Heart left ventricle (tissue), 13 donors: ENCODE measurements at regions not wholly inside any gene's neighbourhood (a gene's known extent, or its start where the extent isn't known, plus 50 kb on each side); places are given as distances from the start of the nearest gene placed in this dataset.

ENCODE experiments used
- POLR2A ChIP-seq, 2 donors: fragments of 450-650 bp; IDR thresholded peaks; one replicate each; pipeline ENCODE4 v1.6.1; 2017; ENCODE audit warnings: antibody characterized with exemption in 2 of 2, mild to moderate bottlenecking in 2 of 2, moderate library complexity in 2 of 2
- TF ChIP-seq, protein P1 (sequence below), 12 donors: fragments of 200-600 bp; sonication (generic) in 4 of 12; IDR thresholded peaks; one replicate each; pipeline versions ENCODE4 v1.5.0 to v1.8.0; 2018 to 2022; ENCODE audit warnings: antibody characterized with exemption in 12 of 12, mild to moderate bottlenecking in 5 of 12
- donor health status: ischemic (EF 13 %, LVEDD 7.1; RV severe dilation, severe dysfunction).
- donor health status: DM: no; HTN: yes; CAD: no.
- donor health status: DM: no; HTN: no; CAD: no.
- donor health status: ischemic (EF 25% LVEDD 6.9; RV normal size, moderate dysfunction).
- donor health status: ischemic (EF 25% LVEDD 5.7; RV mildly dilated, moderate dysfunction).
- donor health status: ischemic (EF 35%, LVEDD 5.7; RV mildly dilated, moderate dysfunction).
- donor health status: nonischemic (EF 11% LVEDD 7.7; RV severe dilation, severe dysfunction).
- donor health status: DM: yes; HTN: yes; CAD: no.
- donor health status: PGD.
- donor health status: ischemic (EF 29% LVEDD 5.4; RV normal size, mild dysfunction).
- donor health status: nonischemic (EF 23%, LVEDD 6.1; RV moderate dilation, normal function).

- no peak for TF ChIP-seq POLR2A (IDR thresholded peaks at IDR 0.05)
- TF ChIP-seq, protein P1, sequence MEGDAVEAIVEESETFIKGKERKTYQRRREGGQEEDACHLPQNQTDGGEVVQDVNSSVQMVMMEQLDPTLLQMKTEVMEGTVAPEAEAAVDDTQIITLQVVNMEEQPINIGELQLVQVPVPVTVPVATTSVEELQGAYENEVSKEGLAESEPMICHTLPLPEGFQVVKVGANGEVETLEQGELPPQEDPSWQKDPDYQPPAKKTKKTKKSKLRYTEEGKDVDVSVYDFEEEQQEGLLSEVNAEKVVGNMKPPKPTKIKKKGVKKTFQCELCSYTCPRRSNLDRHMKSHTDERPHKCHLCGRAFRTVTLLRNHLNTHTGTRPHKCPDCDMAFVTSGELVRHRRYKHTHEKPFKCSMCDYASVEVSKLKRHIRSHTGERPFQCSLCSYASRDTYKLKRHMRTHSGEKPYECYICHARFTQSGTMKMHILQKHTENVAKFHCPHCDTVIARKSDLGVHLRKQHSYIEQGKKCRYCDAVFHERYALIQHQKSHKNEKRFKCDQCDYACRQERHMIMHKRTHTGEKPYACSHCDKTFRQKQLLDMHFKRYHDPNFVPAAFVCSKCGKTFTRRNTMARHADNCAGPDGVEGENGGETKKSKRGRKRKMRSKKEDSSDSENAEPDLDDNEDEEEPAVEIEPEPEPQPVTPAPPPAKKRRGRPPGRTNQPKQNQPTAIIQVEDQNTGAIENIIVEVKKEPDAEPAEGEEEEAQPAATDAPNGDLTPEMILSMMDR (IDR thresholded peaks at IDR 0.05): no peak
Observed at GRCh38 chr15:47334805-47335535, 382.3 kb upstream of the SEMA6D start.
